ENCODE measurements at regions not wholly inside any gene's neighbourhood (a gene's known extent, or its start where the extent isn't known, plus 50 kb on each side); places are given as distances from the start of the nearest gene placed in this dataset.

DNA sequence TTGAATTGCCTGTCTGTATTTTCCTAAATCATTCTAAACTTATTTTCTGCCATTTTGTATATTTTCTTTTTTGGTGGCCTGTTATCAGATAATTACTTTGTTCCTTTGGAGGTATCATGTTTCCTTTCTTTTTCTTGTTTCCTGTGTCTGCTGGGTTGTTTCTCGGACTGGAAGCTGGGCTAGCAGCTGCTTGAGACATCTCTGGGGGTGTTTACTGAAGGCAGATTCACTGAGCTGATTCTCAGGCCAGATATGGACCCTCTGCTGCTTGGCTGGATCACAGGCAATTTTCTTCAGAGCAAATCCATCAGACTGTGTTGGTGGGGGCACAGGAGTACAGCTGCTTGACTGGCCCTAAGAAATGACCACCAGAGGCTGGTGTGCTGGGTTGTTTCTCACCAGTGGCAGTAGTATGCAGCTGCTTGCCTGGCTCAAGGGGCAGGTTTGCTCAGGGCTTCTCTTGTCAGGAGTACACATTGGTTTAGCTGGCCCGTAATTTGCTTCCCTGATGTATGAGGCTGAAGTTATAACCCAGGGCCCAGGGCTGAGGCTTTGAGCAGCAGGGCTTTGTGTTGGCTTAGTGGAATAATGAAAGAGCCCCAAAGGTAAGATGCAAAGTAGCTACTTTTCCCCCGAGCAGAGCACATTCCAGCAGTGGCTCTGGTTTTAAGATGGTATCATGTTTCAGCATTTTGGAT, 680.6 kb downstream of the TECRL start:
- no peaks in the 10 kb centered on the region for H3K79me1 ChIP-seq (ENCODE audit: insufficient read depth, low read depth, low read length, poor library complexity, severe bottlenecking)
- TF ChIP-seq, protein P1, sequence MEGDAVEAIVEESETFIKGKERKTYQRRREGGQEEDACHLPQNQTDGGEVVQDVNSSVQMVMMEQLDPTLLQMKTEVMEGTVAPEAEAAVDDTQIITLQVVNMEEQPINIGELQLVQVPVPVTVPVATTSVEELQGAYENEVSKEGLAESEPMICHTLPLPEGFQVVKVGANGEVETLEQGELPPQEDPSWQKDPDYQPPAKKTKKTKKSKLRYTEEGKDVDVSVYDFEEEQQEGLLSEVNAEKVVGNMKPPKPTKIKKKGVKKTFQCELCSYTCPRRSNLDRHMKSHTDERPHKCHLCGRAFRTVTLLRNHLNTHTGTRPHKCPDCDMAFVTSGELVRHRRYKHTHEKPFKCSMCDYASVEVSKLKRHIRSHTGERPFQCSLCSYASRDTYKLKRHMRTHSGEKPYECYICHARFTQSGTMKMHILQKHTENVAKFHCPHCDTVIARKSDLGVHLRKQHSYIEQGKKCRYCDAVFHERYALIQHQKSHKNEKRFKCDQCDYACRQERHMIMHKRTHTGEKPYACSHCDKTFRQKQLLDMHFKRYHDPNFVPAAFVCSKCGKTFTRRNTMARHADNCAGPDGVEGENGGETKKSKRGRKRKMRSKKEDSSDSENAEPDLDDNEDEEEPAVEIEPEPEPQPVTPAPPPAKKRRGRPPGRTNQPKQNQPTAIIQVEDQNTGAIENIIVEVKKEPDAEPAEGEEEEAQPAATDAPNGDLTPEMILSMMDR (conservative IDR thresholded peaks at IDR 0.05), result no peak
- peaks cover 4% of the 10 kb centered on the region; the same call in 1 of the 2 replicates for H3K4me1 ChIP-seq (ENCODE audit: insufficient read depth, low read length)
- no peak overlapping the region for H2BK12ac ChIP-seq (ENCODE audit: insufficient read length, low read depth, low read length)
- H3K36me3 Mint-ChIP-seq (ENCODE audit: insufficient read depth in 1 of 3, low read depth in 3 of 3), result no peaks in the 10 kb centered on the region
- H2BK15ac ChIP-seq (ENCODE audit: low read depth, low read length), result no peak overlapping the region
- no peaks in the 10 kb centered on the region for H3K27me3 ChIP-seq (ENCODE audit: insufficient read depth, low read length)
- no peak overlapping the region for H4K91ac ChIP-seq (ENCODE audit: insufficient read length, low read depth, low read length)
- H3K27ac ChIP-seq (ENCODE audit: insufficient read length, low read depth, low read length), result no peak overlapping the region
- no peak overlapping the region for H3K56ac ChIP-seq (ENCODE audit: insufficient read length, low read depth, low read length)
- DNase-seq, result peak; percentile 51
- H2BK120ac ChIP-seq (ENCODE audit: low read depth, low read length, poor library complexity, severe bottlenecking), result no peak overlapping the region
- H3K4me1 Mint-ChIP-seq, result peaks cover 14% of the 10 kb centered on the region in 2 experiments
- H3T11ph ChIP-seq (ENCODE audit: low read length), result no peak overlapping the region
- no peaks in the 10 kb centered on the region for H3K9me3 Mint-ChIP-seq
- H4K5ac ChIP-seq (ENCODE audit: insufficient read length, low read depth, low read length), result no peak overlapping the region
- no peaks in the 10 kb centered on the region for H3K79me2 ChIP-seq (ENCODE audit: insufficient read depth, low read length)
- no peaks in the 10 kb centered on the region for H3K9me3 ChIP-seq (ENCODE audit: control insufficient read depth, low read depth, low read length)
- WGBS (ENCODE audit: extremely low coverage, insufficient read length, low lambda C conversion rate), result no CpG with 5 or more reads among the region's 3 CpGs
- H2AK5ac ChIP-seq (ENCODE audit: insufficient read length, low read length), result no peak overlapping the region
- H3K9ac ChIP-seq (ENCODE audit: extremely low read depth, insufficient read length, low read length), result no peak overlapping the region
- no peak overlapping the region for H3K23ac ChIP-seq (ENCODE audit: insufficient read length, low read depth, low read length)
- H3K27ac Mint-ChIP-seq, result peak overlapping the region; percentile 68 to 93 (median 89); a peak in 5 of 7 replicates
- no peak overlapping the region for H3K4me2 ChIP-seq (ENCODE audit: insufficient read depth, insufficient read length, low read length)
- no peak overlapping the region for H4K8ac ChIP-seq (replicated peaks; ENCODE audit: insufficient read length, low read depth, low read length)
- no peak overlapping the region for H3K4ac ChIP-seq (ENCODE audit: low read depth, low read length)
- H2BK20ac ChIP-seq (ENCODE audit: low read depth, low read length, poor library complexity, severe bottlenecking), result no peak overlapping the region
- H3K14ac ChIP-seq (ENCODE audit: insufficient read depth, low read length), result peak overlapping the region; percentile 31; the same call in 1 of the 2 replicates
- H3K18ac ChIP-seq (ENCODE audit: insufficient read length, low read depth, low read length), result peak overlapping the region; percentile 62
- H3K4me3 Mint-ChIP-seq, result no peak overlapping the region
- H2AFZ ChIP-seq (ENCODE audit: low read length), result peak overlapping the region; percentile 71
- H4K20me1 ChIP-seq (ENCODE audit: control insufficient read depth, insufficient read depth, insufficient read length), result no peaks in the 10 kb centered on the region
- H2BK5ac ChIP-seq (ENCODE audit: insufficient read length, low read length), result no peak overlapping the region
- H3K27me3 Mint-ChIP-seq (ENCODE audit: low read depth), result no peaks in the 10 kb centered on the region
- H3K23me2 ChIP-seq (ENCODE audit: insufficient read length, low read depth, low read length, poor library complexity, severe bottlenecking), result no peaks in the 10 kb centered on the region

Data from H9 (cell line).